Kidney tubule cell (primary cell): ENCODE measurements at regions not wholly inside any gene's neighbourhood (a gene's known extent, or its start where the extent isn't known, plus 50 kb on each side); places are given as distances from the start of the nearest gene placed in this dataset.
"Not testable (repeated sequence)": the region's sequence is repeated elsewhere in the genome, so short reads cannot be mapped to it uniquely, and the experiment has no call there.

Source experiments
- DNase-seq: peaks from one replicate; pipeline ENCODE4 v3.0.0-alpha.2; 2018; ENCODE audit warnings: low spot score

GRCh38 chr14:87240319-87240718 lies 752.7 kb downstream of the GALC start:
- DNase-seq, result not testable (repeated sequence)

DNA sequence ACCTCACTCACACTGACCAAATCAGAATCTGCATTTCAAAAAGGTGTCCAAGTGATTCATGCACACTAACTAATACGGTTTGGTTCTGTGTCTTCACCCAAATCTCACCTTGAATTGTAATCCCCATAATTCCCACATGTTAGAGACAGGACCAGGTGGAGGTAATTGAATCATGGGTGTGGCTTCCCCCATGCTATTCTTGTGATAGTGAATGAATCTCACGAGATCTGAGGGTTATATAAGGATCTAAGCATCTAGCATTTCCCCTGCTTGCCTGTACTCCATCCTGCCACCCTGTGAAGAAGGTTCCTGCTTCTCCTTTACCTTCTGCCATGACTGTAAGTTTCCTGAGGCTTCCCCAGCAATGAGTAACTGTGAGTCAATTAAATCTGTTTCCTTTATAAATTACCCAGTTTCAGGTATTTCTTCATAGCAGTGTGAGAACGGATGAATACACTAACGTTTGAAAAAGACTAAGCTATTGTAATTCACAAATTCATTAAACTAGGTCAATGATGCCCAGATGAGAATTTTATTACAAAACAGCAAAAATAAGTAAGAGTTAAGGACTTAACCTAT lies 759.1 kb downstream of the GALC start:
- peak; percentile 57 for DNase-seq

- DNase-seq, result peak; percentile 37
Observed at GRCh38 chr14:87233266-87233665, 759.7 kb downstream of the GALC start.

- DNase-seq, result peak; percentile 83
Observed at GRCh38 chr14:87231336-87232026, 761.5 kb downstream of the GALC start.

GRCh38 chr14:87230726-87231125 lies 762.3 kb downstream of the GALC start:
- no peak for DNase-seq

DNA sequence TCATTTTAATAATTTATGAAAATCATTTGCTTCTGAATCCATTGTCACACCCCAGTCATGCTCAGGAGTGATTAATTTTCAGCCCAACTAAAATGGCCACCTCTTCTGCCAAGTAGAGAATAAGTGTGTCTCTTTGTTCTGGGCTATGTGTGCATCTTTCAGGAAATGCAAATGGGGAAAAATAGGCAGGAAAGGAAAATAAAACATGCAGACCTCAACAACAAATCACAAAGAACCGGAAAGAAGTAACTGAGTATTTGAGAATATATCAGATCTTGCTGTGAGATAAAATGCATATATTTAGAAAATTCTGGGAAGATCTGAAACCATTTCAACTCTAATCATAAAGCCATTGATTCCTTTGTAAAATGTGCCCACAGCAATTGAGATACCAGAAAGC lies 763.9 kb downstream of the GALC start:
- no peak for DNase-seq

GRCh38 chr14:87217023-87217422 lies 776.0 kb downstream of the GALC start:
- peak; percentile 38 for DNase-seq

DNA sequence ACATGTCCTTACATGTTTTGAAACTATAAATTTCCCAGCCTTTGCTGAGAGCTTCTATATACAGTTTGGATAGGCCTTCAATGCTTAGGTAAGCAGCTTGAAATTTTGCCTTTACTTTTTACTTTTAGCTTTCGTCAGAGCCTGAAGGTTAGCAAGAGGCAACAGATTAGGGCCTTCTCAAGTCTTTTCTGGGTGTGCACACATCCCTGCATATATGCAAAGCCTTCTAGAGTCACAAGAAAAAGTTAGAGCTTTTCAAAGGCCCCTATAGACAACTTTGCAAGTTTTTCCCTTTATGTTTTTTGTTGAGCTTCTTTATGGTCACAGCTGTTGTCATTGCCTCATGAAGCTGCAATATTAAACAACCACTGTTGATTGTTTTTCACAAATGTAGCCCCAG lies 778.4 kb downstream of the GALC start:
- DNase-seq, result no peak

GRCh38 chr14:87207756-87208155 lies 785.2 kb downstream of the GALC start:
- no peak for DNase-seq

- DNase-seq, result no peak
Observed at GRCh38 chr14:87205811-87206210, 787.2 kb downstream of the GALC start.

DNA sequence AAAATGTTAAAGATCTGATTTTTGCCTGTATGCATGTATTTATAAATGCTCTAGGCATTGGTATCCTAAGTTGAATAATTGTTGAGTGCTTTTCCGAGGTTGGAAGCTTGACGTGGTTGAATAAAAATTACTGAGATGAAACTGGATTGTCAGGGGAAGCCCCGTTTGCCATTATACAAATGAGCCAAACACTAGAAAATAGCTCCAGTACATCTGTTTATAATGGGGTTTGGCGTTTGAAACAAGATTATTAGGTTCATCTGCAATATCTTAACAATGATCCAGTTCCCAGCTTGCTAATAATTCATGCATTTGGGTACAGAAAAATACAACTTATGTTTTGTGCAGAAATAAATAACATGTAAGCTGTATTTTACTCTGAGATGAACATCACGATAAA lies 789.6 kb downstream of the GALC start:
- no peak for DNase-seq

DNA sequence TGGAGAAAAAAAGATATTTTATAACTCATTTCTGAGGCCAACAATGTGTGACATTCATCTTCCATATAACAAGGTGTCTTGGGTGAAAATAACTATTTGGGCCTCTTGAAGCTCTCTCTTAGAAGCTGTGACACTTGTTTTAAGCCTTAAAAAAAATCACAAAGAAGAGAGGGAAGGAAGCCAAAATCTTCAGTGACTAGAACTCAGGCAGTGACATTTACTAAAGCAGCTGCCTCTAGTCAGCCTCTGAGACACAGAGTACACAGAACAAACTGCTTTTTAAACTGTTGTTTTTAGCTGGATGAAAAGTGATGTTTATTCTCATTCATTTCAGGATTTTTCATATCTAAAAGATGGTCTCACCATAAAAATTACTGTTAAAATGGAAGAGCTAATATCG lies 793.6 kb downstream of the GALC start:
- DNase-seq, result no peak

DNA sequence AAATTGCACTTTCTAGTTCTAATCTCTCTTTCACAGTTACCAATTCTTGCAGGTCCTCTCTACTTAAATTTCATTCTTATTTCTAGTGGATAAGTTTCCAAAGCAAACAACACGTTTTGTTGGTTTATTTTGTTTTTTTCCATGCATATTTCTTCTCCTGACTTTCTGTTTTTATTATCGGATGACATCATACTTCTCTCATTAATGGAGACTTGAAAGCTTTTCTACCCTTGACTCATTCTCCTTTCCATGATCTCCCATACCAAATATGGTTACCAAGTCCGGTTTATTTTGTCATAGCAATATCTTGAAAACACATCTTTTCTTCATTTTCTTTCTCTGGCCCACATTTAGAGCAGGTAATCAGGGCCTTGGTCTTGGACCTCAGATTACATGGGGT lies 796.5 kb downstream of the GALC start:
- DNase-seq, result no peak

- no peak for DNase-seq
Observed at GRCh38 chr14:87187786-87188185, 805.2 kb downstream of the GALC start.

- DNase-seq, result no peak
Observed at GRCh38 chr14:87186737-87187136, 806.2 kb downstream of the GALC start.

DNA sequence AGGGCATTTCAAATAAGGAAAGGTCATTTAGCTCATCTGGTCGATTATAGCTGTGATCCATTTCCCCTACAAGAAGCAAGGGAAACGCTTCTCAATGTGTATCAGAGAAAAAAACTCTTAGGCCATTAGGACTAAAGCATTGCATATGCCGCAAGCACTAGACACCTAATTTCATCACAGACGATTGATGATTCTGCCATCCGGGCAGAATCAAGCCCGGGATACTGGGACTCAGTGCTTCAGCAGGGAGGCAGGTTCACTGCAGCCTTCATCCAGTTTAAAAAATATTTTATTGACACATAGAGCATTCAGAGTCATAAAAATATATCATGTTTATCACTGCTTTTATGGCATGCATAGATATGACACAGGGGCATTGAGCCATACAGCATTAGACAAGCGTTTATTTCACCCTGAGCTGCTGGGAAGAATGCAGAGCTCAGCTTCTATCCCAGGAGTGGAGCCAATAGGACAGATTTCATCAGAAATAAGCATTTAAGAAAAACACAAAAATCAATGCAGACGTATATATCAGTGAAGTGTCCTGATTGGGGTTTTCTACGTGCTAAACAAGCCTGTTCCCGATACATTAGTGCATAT lies 806.9 kb downstream of the GALC start:
- no peak for DNase-seq

GRCh38 chr14:87184180-87184579 lies 808.8 kb downstream of the GALC start:
- DNase-seq, result no peak

- no peak for DNase-seq
Observed at GRCh38 chr14:87181288-87181687, 811.7 kb downstream of the GALC start.

DNA sequence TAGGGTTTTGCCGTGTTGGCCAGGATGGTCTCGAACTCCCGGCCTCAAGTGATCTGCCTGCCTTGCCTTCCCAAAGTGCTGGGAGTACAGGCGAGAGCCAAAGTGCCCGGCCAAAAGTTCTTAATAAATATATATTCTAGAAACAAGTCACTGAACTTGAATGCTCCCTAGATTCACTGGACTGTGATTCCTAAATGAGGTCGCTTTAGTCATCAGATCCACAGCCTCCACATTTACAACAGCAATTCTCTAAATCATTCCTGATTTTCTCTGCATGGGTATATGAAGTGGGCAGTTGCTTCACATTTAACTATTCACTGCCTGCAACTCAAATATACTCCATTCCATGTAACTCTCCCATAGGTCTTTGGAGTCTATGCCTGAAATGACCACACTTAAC lies 813.0 kb downstream of the GALC start:
- DNase-seq, result peak; percentile 78

- DNase-seq, result no peak
Observed at GRCh38 chr14:87178277-87178676, 814.7 kb downstream of the GALC start.

DNA sequence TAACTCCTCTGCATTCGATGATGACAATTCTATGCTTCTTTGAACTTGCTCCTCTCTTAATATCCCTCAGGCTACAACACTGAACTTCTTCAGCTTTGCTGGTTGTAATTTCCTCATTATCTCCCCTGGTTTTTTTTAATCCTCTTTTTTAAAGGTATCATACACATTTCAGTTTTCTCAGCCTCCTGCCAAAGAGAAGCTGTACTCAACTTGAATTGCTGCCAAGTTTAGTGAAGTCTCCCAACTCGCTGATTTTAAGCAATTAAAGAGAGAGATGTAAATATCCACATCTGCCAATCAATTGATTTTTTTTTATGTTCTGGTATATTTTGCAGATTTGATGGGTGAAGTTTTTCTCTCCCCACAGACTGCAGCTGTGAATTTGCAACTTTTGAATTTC lies 817.8 kb downstream of the GALC start:
- no peak for DNase-seq

GRCh38 chr14:87171141-87171540 lies 821.8 kb downstream of the GALC start:
- no peak for DNase-seq

DNA sequence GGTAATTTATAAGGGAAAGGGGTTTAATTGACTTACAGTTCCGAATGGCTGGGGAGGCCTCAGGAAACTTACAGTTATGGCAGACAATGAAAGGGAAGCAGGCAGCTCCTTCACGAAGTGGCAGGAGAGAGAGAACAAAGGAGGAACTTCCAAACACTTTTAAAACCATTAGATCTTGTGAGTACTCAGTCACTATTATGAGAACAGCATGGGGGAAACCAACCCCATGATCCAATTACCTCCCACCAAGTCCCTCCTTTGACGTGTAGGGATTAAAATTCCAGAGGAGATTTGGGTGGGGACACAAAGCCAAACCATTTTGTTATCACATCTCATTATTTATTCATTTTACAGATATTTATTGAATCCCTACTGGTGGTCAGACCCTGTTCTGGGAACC lies 822.8 kb downstream of the GALC start:
- no peak for DNase-seq

GRCh38 chr14:87169362-87169761 lies 823.6 kb downstream of the GALC start:
- no peak for DNase-seq
